ENCODE measurements at regions not wholly inside any gene's neighbourhood (a gene's known extent, or its start where the extent isn't known, plus 50 kb on each side); places are given as distances from the start of the nearest gene placed in this dataset.

DNA sequence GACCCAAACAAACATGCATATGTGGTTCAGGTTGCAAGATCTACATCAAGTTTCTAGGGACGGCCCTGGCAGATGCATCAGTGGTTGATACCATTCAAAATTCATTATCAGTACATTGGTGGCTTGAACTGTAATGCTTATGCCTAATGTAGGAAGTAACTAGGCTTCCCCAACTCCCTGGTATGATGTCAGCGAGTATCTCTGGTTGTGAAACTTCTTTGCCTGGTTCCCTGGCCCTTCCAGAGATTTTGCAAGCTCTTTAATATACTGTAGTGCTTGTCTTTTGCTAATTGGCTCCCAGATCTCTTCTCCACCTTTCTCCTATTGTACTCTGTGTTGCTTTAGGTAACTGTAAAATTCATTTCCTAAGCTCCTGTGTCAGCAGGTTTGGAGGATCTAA lies 114.8 kb upstream of the RARB start:
- Histone ChIP-seq H3K27me3 (no peaks in the 10 kb centered on the region), H3K9me3 (no peaks in the 10 kb centered on the region), H3K27ac (no peak overlapping the region), H3K4me1 (no peaks in the 10 kb centered on the region), H3K4me3 (no peak overlapping the region), H3K36me3 (no peaks in the 10 kb centered on the region)
- intact Hi-C loops (cut with DNase I), result no loop called here
- TF ChIP-seq CTCF (IDR thresholded peaks at IDR 0.05) (no peak), POLR2A (IDR thresholded peaks at IDR 0.05) (no peak), POLR2AphosphoS5 (IDR thresholded peaks at IDR 0.05; ENCODE audit: insufficient read depth in 1 of 2, low read depth in 1 of 2) (no peak)
- DNase-seq (ENCODE audit: extremely low spot score in 2 of 2), result no peak

- DNase-seq (ENCODE audit: extremely low spot score in 2 of 2), result no peak
- Histone ChIP-seq H3K36me3 (no peaks in the 10 kb centered on the region), H3K4me3 (no peak overlapping the region), H3K9me3 (no peaks in the 10 kb centered on the region), H3K27ac (no peak overlapping the region), H3K4me1 (no peaks in the 10 kb centered on the region), H3K27me3 (no peaks in the 10 kb centered on the region)
- TF ChIP-seq POLR2AphosphoS5 (IDR thresholded peaks at IDR 0.05; ENCODE audit: insufficient read depth in 1 of 2, low read depth in 1 of 2) (no peak), POLR2A (IDR thresholded peaks at IDR 0.05) (no peak), CTCF (IDR thresholded peaks at IDR 0.05) (no peak)
- intact Hi-C loops (cut with DNase I), result no loop called here
These were observed 103.0 kb upstream of the RARB start for GRCh38 chr3:25324954-25325655.

GRCh38 chr3:25335356-25335755 lies 92.7 kb upstream of the RARB start:
- no peaks in the 10 kb centered on the region for H3K27me3 ChIP-seq
- H3K4me3 ChIP-seq, result no peak overlapping the region
- intact Hi-C loops (cut with DNase I), result no loop called here
- TF ChIP-seq CTCF (IDR thresholded peaks at IDR 0.05) (no peak), POLR2A (IDR thresholded peaks at IDR 0.05) (no peak)
- no peaks in the 10 kb centered on the region for H3K4me1 ChIP-seq
- DNase-seq (ENCODE audit: extremely low spot score in 2 of 2), result no peak
- no peaks in the 10 kb centered on the region for H3K36me3 ChIP-seq
- H3K27ac ChIP-seq, result no peak overlapping the region
- H3K9me3 ChIP-seq, result no peaks in the 10 kb centered on the region

- Histone ChIP-seq H3K36me3 (no peaks in the 10 kb centered on the region), H3K4me3 (no peak overlapping the region), H3K27ac (no peak overlapping the region), H3K9me3 (no peaks in the 10 kb centered on the region), H3K4me1 (no peaks in the 10 kb centered on the region), H3K27me3 (no peaks in the 10 kb centered on the region)
- DNase-seq (ENCODE audit: extremely low spot score in 2 of 2), result no peak
- TF ChIP-seq POLR2A (IDR thresholded peaks at IDR 0.05) (no peak), CTCF (IDR thresholded peaks at IDR 0.05) (no peak), POLR2AphosphoS5 (IDR thresholded peaks at IDR 0.05; ENCODE audit: insufficient read depth in 1 of 2, low read depth in 1 of 2) (no peak)
- intact Hi-C loops (cut with DNase I), result no loop called here
These were observed 89.8 kb upstream of the RARB start for GRCh38 chr3:25338158-25338725.

DNA sequence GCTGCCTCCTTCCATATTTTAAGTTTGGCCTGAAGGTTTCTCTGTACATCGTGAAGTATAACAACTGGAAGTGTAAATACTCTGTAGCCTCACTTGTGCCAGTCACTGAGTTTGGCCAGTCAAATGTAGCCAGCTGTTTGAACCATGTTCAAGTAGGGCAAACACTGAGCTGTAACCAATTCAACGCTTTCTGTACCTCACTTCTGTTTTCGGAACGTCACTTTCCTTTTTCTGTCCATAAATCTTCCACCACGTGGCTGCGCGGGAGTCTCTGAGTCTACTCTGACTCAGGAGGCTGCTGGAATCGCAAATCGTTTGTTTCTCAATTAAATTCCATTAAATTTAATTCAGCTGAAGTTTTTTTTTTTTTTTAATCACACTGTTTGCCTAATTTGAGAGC lies 88.8 kb upstream of the RARB start:
- Histone ChIP-seq H3K36me3 (no peaks in the 10 kb centered on the region), H3K4me1 (no peaks in the 10 kb centered on the region), H3K27me3 (no peaks in the 10 kb centered on the region), H3K4me3 (no peak overlapping the region), H3K9me3 (no peaks in the 10 kb centered on the region), H3K27ac (no peak overlapping the region)
- intact Hi-C loops (cut with DNase I), result no loop called here
- TF ChIP-seq POLR2A (IDR thresholded peaks at IDR 0.05), result no peak
- TF ChIP-seq POLR2AphosphoS5 (IDR thresholded peaks at IDR 0.05; ENCODE audit: insufficient read depth in 1 of 2, low read depth in 1 of 2), result no peak
- TF ChIP-seq CTCF (IDR thresholded peaks at IDR 0.05), result no peak
- no peak for DNase-seq (ENCODE audit: extremely low spot score in 2 of 2)
